ENCODE measurements at regions not wholly inside any gene's neighbourhood (a gene's known extent, or its start where the extent isn't known, plus 50 kb on each side); places are given as distances from the start of the nearest gene placed in this dataset.

DNA sequence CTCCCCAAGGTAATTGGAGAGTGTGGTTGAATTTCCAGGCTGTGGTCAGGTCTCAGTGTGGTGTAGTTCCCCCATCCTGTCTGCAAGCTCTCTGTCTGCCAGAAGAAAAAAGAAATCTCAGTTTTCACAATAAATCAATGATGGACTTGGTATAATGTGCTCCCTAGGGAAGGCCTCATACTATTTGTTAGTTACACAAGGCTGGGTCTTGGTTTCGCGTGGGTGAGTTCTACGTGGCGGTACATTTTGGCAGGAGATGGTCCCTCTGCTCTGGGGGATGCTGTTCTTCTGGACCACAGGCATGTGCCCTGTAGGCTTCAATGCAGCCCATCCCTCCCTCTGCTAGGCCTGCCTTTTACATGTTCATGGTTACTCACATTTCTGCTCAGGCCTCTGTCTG is 206.4 kb upstream of the PELI2 start:
- Histone ChIP-seq H3K27me3 (ENCODE audit: control insufficient read depth, insufficient read depth, low read length) (peaks cover 27% of the 10 kb centered on the region), H3K9me1 (ENCODE audit: insufficient read depth, low read length) (no peaks in the 10 kb centered on the region), H3K23ac (ENCODE audit: low read depth, low read length) (no peak overlapping the region), H3K4ac (ENCODE audit: low read depth, low read length) (no peak overlapping the region), H3K27ac (ENCODE audit: insufficient read depth, low read length) (no peak overlapping the region), H2BK15ac (ENCODE audit: low read depth, low read length) (no peak overlapping the region), H3K79me1 (ENCODE audit: low read depth in 1 of 2, low read length in 2 of 2) (no peaks in the 10 kb centered on the region), H2BK5ac (ENCODE audit: low read depth, low read length, poor library complexity, severe bottlenecking) (no peak overlapping the region), H2BK20ac (ENCODE audit: low read depth, low read length) (no peak overlapping the region), H3K14ac (replicated peaks; ENCODE audit: low read depth, low read length) (no peak overlapping the region), H4K20me1 (ENCODE audit: insufficient read depth, low read length) (no peaks in the 10 kb centered on the region), H3K4me2 (ENCODE audit: low read depth, low read length) (no peak overlapping the region), H3K18ac (ENCODE audit: low read depth, low read length) (no peak overlapping the region), H2AFZ (replicated peaks; ENCODE audit: low read length, poor library complexity) (no peak overlapping the region), H4K5ac (ENCODE audit: low read depth, low read length) (no peak overlapping the region), H3K9ac (ENCODE audit: low read depth, low read length) (no peak overlapping the region), H4K8ac (ENCODE audit: low read depth in 2 of 2, low read length in 2 of 2) (no peak overlapping the region), H3K4me1 (ENCODE audit: control insufficient read depth, insufficient read depth, low read length) (no peaks in the 10 kb centered on the region), H2BK120ac (ENCODE audit: low read depth, low read length) (no peak overlapping the region), H2AK9ac (replicated peaks; ENCODE audit: low read depth, low read length, poor library complexity) (no peak overlapping the region), H3K56ac (ENCODE audit: extremely low read depth, insufficient read depth, low read length) (no peak overlapping the region), H3K4me3 (ENCODE audit: insufficient read depth, low read depth, low read length) (no peak overlapping the region), H3K36me3 (ENCODE audit: control insufficient read depth, insufficient read depth, low read length) (no peaks in the 10 kb centered on the region), H4K91ac (ENCODE audit: insufficient read depth, low read depth, low read length) (no peak overlapping the region), H3K9me3 (ENCODE audit: control insufficient read depth, insufficient read depth, low read length) (no peaks in the 10 kb centered on the region), H2AK5ac (ENCODE audit: low read depth, low read length) (no peak overlapping the region)
- no TSS peak for BruUV-seq (replicated peaks)
- intact Hi-C loops (cut with micrococcal nuclease) (no loop called here), dilution Hi-C loops (cut with HindIII; ENCODE audit: low sequenced_read_pairs, unreplicated experiment) (no loop called here), in situ Hi-C loops (cut with MboI; ENCODE audit: low sequenced_read_pairs) (no loop called here)
- 91% methylated on average over 4 of the region's 4 CpGs; no CpG with 5 or more reads in 1 of the 2 experiments for WGBS, 2 experiments (ENCODE audit: extremely low coverage in 2 of 2, insufficient read length in 1 of 2)
- CTCF ChIA-PET, result no interaction called here
- POLR2A ChIA-PET (ENCODE audit: unreplicated experiment), result no interaction called here
- TF ChIP-seq CEBPB (IDR thresholded peaks at IDR 0.05; ENCODE audit: low read depth, low read length) (no peak), RAD21 (IDR thresholded peaks at IDR 0.05; ENCODE audit: low read length) (no peak), RFX5 (IDR thresholded peaks at IDR 0.05; ENCODE audit: low read depth, low read length) (no peak), FOS (IDR thresholded peaks at IDR 0.05; ENCODE audit: low read depth, low read length) (no peak), RCOR1 (IDR thresholded peaks at IDR 0.05; ENCODE audit: insufficient replicate concordance, low read length) (no peak), NFE2L2 (IDR thresholded peaks at IDR 0.05; ENCODE audit: low read depth, low read length) (no peak), MAFK (IDR thresholded peaks at IDR 0.05; ENCODE audit: low read depth, low read length) (no peak), MXI1 (IDR thresholded peaks at IDR 0.05; ENCODE audit: borderline replicate concordance, low read depth, low read length) (no peak), BHLHE40 (IDR thresholded peaks at IDR 0.05; ENCODE audit: low read depth, low read length) (no peak), SMC3 (IDR thresholded peaks at IDR 0.05; ENCODE audit: low read depth, low read length) (no peak), POLR2A (IDR thresholded peaks at IDR 0.05; ENCODE audit: low read depth, low read length) (no peak), MAZ (IDR thresholded peaks at IDR 0.05; ENCODE audit: borderline replicate concordance, low read depth, low read length) (no peak), CHD1 (IDR thresholded peaks at IDR 0.05; ENCODE audit: low read depth, low read length) (no peak)
- TF ChIP-seq, protein P1, sequence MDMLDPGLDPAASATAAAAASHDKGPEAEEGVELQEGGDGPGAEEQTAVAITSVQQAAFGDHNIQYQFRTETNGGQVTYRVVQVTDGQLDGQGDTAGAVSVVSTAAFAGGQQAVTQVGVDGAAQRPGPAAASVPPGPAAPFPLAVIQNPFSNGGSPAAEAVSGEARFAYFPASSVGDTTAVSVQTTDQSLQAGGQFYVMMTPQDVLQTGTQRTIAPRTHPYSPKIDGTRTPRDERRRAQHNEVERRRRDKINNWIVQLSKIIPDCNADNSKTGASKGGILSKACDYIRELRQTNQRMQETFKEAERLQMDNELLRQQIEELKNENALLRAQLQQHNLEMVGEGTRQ (IDR thresholded peaks at IDR 0.05; ENCODE audit: low read depth, low read length), result no peak
- TF ChIP-seq, protein P2, sequence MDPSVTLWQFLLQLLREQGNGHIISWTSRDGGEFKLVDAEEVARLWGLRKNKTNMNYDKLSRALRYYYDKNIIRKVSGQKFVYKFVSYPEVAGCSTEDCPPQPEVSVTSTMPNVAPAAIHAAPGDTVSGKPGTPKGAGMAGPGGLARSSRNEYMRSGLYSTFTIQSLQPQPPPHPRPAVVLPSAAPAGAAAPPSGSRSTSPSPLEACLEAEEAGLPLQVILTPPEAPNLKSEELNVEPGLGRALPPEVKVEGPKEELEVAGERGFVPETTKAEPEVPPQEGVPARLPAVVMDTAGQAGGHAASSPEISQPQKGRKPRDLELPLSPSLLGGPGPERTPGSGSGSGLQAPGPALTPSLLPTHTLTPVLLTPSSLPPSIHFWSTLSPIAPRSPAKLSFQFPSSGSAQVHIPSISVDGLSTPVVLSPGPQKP (IDR thresholded peaks at IDR 0.05; ENCODE audit: borderline replicate concordance, low read depth, low read length), result no peak
- TF ChIP-seq, protein P3, sequence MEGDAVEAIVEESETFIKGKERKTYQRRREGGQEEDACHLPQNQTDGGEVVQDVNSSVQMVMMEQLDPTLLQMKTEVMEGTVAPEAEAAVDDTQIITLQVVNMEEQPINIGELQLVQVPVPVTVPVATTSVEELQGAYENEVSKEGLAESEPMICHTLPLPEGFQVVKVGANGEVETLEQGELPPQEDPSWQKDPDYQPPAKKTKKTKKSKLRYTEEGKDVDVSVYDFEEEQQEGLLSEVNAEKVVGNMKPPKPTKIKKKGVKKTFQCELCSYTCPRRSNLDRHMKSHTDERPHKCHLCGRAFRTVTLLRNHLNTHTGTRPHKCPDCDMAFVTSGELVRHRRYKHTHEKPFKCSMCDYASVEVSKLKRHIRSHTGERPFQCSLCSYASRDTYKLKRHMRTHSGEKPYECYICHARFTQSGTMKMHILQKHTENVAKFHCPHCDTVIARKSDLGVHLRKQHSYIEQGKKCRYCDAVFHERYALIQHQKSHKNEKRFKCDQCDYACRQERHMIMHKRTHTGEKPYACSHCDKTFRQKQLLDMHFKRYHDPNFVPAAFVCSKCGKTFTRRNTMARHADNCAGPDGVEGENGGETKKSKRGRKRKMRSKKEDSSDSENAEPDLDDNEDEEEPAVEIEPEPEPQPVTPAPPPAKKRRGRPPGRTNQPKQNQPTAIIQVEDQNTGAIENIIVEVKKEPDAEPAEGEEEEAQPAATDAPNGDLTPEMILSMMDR (conservative IDR thresholded peaks at IDR 0.05; ENCODE audit: low read depth, low read length), result no peak
- DNase-seq (no peak), ATAC-seq (ENCODE audit: low read depth) (no peak)
